Smooth muscle cell (in vitro differentiated cells): ENCODE measurements at regions not wholly inside any gene's neighbourhood (a gene's known extent, or its start where the extent isn't known, plus 50 kb on each side); places are given as distances from the start of the nearest gene placed in this dataset.

ENCODE experiments used
- DNase-seq: peaks from one replicate; lab custom pipeline; 2025; ENCODE audit not compliant: unreplicated experiment; lab: John Stamatoyannopoulos, UW
- H2AFZ ChIP-seq: fragments of 200-600 bp; sonication (generic); 2 replicates; pipeline ENCODE4 v1.6.0; 2016; ENCODE audit warnings: antibody characterized with exemption, low read depth, mild to moderate bottlenecking
- H3F3A ChIP-seq: fragments of 200-600 bp; sonication (generic); 2 replicates; pipeline ENCODE4 v1.6.0; 2017; ENCODE audit warnings: antibody characterized with exemption, low read depth
- H3K27ac ChIP-seq: fragments of 200-600 bp; sonication (generic); 2 replicates; pipeline ENCODE4 v1.5.1; 2016; ENCODE audit warnings: low read depth, mild to moderate bottlenecking
- H3K27me3 ChIP-seq: fragments of 200-600 bp; sonication (generic); 2 replicates; pipeline ENCODE4 v1.6.1; 2016; ENCODE audit warnings: low read depth, mild to moderate bottlenecking
- H3K36me3 ChIP-seq: fragments of 200-600 bp; sonication (generic); 2 replicates; pipeline ENCODE4 v1.5.1; 2016; ENCODE audit warnings: low read depth
- H3K4me1 ChIP-seq: fragments of 200-600 bp; sonication (generic); 2 replicates; pipeline ENCODE4 v1.5.1; 2016; ENCODE audit warnings: low read depth
- H3K4me2 ChIP-seq: fragments of 200-600 bp; sonication (generic); 2 replicates; pipeline ENCODE4 v1.6.0; 2016; ENCODE audit warnings: mild to moderate bottlenecking
- H3K4me3 ChIP-seq: fragments of 200-600 bp; sonication (generic); 2 replicates; pipeline ENCODE4 v1.5.1; 2016; ENCODE audit warnings: mild to moderate bottlenecking
- H3K79me2 ChIP-seq: fragments of 200-600 bp; sonication (generic); 2 replicates; pipeline ENCODE4 v1.6.0; 2016; ENCODE audit warnings: low read depth, mild to moderate bottlenecking
- H3K9ac ChIP-seq: fragments of 200-600 bp; sonication (generic); 2 replicates; pipeline ENCODE4 v1.6.0; 2016; ENCODE audit warnings: low read depth
- H3K9me3 ChIP-seq: fragments of 200-600 bp; sonication (generic); replicated peaks from 2 replicates; pipeline ENCODE4 v1.5.1; 2016; ENCODE audit warnings: low read depth
- H4K20me1 ChIP-seq: fragments of 200-600 bp; sonication (generic); 2 replicates; pipeline ENCODE4 v1.6.0; 2016; ENCODE audit warnings: low read depth
- WGBS: methylation state at CpG from one replicate; pipeline ENCODE4 v1.1.7; 2016; ENCODE audit warnings: low lambda C conversion rate; 5-methylcytosine and 5-hydroxymethylcytosine counted together
- TF ChIP-seq, protein P1 (sequence below): fragments of 200-600 bp; sonication (generic); IDR thresholded peaks from 2 replicates; pipeline ENCODE4 v1.5.1; 2017; ENCODE audit warnings: borderline replicate concordance, mild to moderate bottlenecking, antibody characterized with exemption; ENCODE audit not compliant: insufficient read depth, poor library complexity, severe bottlenecking

DNA sequence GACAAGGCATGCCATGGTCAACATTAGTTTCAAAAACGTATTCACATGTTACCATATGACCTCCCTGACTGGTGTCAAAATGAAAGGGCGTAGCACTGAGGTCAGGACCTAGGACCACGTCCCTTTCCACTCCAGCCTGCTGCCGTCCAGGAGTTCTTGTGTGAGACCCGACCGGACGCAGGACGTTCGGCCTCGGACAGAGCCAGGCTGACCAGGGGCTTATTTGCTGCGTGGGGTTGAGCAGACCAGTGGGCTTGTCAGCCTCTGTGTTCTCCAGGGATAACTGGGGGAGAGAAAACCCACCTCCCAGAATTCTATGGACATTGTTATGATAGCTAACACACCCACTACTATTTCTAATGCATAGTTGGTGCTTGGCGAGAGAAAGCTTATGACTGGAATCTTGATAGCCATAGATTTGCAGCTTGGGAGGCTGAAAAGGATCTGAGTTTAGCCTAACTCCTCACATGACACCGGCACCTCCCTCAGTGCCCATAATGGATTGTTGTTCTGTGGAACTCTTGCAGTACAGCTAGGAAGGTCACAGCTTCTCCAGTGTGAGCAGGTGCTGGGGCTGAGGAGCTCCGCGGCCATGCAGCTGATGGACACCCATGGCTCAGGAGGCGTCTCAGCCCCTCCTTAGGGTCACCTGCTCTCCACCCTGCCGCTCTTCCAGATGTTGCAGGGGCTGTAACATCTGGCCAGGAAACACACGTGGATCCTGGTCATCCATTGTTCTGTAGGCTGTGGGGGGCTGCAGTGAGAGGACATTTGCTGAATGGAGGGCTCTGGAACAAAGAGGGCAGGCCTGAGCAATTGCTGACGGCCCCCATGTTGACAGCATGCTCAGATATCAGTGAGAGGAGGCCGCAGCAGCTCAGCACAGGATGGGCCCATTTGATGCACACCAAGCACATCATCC lies 368.4 kb downstream of the IRX2 start:
- Histone ChIP-seq H3K9ac (no peak overlapping the region), H3K4me3 (no peak overlapping the region), H3K36me3 (no peaks in the 10 kb centered on the region), H3K79me2 (no peaks in the 10 kb centered on the region), H3K9me3 (no peaks in the 10 kb centered on the region), H3K27me3 (no peaks in the 10 kb centered on the region), H4K20me1 (no peaks in the 10 kb centered on the region), H3K4me2 (no peak overlapping the region), H3K4me1 (no peaks in the 10 kb centered on the region), H2AFZ (no peak overlapping the region), H3F3A (no peaks in the 10 kb centered on the region), H3K27ac (no peak overlapping the region)
- TF ChIP-seq, protein P1, sequence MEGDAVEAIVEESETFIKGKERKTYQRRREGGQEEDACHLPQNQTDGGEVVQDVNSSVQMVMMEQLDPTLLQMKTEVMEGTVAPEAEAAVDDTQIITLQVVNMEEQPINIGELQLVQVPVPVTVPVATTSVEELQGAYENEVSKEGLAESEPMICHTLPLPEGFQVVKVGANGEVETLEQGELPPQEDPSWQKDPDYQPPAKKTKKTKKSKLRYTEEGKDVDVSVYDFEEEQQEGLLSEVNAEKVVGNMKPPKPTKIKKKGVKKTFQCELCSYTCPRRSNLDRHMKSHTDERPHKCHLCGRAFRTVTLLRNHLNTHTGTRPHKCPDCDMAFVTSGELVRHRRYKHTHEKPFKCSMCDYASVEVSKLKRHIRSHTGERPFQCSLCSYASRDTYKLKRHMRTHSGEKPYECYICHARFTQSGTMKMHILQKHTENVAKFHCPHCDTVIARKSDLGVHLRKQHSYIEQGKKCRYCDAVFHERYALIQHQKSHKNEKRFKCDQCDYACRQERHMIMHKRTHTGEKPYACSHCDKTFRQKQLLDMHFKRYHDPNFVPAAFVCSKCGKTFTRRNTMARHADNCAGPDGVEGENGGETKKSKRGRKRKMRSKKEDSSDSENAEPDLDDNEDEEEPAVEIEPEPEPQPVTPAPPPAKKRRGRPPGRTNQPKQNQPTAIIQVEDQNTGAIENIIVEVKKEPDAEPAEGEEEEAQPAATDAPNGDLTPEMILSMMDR: no peak
- no peak for DNase-seq
- WGBS: 83% methylated on average over 20 of the region's 20 CpGs

DNA sequence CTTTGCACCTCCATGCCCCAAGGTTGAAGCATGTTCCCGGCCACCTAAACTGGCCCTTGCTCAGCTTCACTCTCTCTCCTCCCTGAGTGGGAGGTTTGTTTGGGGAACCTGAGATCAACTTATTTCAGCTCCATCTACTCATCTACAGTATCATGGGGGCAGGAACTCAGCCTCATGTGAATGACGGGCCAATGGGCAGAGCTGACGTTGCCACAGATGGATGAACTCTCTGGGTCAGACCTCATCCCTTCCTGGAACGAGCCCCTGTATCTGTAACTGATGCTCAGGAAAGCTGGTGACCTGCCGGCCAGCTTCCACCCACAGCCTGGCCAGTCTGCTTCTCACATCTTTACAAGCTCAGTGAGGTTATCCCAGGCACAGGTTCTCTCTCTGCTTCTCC lies 369.6 kb downstream of the IRX2 start:
- no peaks in the 10 kb centered on the region for H4K20me1 ChIP-seq
- no peak overlapping the region for H3K27ac ChIP-seq
- TF ChIP-seq, protein P1: no peak
- H3K9me3 ChIP-seq: no peaks in the 10 kb centered on the region
- no peaks in the 10 kb centered on the region for H3K27me3 ChIP-seq
- H3K4me1 ChIP-seq: no peaks in the 10 kb centered on the region
- H3K4me2 ChIP-seq: no peak overlapping the region
- H3K4me3 ChIP-seq: no peak overlapping the region
- WGBS: 89% methylated on average over 5 of the region's 5 CpGs
- H3K36me3 ChIP-seq: no peaks in the 10 kb centered on the region
- no peaks in the 10 kb centered on the region for H3F3A ChIP-seq
- no peaks in the 10 kb centered on the region for H3K79me2 ChIP-seq
- no peak overlapping the region for H2AFZ ChIP-seq
- no peak overlapping the region for H3K9ac ChIP-seq
- DNase-seq: no peak

DNA sequence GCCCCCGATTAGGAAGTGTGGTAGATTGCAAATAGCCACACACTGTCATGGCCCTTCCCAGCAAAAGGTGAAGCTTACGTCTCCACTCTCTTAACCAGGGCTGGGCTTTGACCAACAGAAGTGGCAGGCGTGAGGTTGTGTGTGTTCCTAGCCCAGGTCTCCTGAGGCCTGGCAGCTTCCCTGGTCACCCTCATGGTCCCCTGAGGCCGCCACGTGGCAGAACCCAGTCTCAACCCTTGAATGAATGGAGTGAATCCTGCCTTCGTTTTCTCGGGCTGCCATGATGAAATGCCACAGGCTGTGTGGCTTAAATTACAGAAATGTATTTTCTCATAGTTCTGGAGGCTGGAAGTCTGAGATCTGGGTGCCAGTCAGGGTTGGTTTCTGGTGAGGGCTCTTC lies 370.4 kb downstream of the IRX2 start:
- 88% methylated on average over 7 of the region's 7 CpGs for WGBS
- TF ChIP-seq, protein P1: no peak
- Histone ChIP-seq H3K79me2 (no peaks in the 10 kb centered on the region), H3K4me3 (no peak overlapping the region), H2AFZ (no peak overlapping the region), H3K4me2 (no peak overlapping the region), H3K9ac (no peak overlapping the region), H3K4me1 (no peaks in the 10 kb centered on the region), H3K36me3 (no peaks in the 10 kb centered on the region), H4K20me1 (no peaks in the 10 kb centered on the region), H3K27me3 (no peaks in the 10 kb centered on the region), H3K9me3 (no peaks in the 10 kb centered on the region), H3K27ac (no peak overlapping the region), H3F3A (no peaks in the 10 kb centered on the region)
- no peak for DNase-seq

DNA sequence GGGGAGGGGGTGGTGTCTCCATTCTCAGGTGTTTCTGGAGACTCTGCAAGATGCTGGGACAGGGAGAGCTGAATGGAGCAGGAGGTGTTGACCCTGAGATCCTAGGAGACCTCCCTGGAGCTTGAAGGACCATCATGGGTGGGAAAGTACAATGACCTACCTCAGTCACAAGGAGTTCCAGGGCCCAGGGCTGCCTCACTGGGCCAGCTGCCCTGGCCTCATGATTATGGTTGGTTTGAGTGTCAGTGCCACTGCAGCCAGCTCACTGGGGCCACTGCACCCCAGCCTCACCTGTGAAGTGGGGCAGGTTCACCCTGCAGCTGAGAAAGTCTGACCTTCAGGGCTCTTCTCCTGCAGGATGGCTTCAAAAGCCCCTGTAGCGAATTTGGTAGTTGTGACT lies 372.5 kb downstream of the IRX2 start:
- H3K9me3 ChIP-seq: no peaks in the 10 kb centered on the region
- H3K27me3 ChIP-seq: no peaks in the 10 kb centered on the region
- no peak overlapping the region for H3K9ac ChIP-seq
- no peak overlapping the region for H3K27ac ChIP-seq
- H4K20me1 ChIP-seq: no peaks in the 10 kb centered on the region
- H3F3A ChIP-seq: no peaks in the 10 kb centered on the region
- H3K4me3 ChIP-seq: no peak overlapping the region
- DNase-seq: no peak
- TF ChIP-seq, protein P1: no peak
- H3K79me2 ChIP-seq: no peaks in the 10 kb centered on the region
- H3K4me2 ChIP-seq: no peak overlapping the region
- H2AFZ ChIP-seq: no peak overlapping the region
- no peaks in the 10 kb centered on the region for H3K4me1 ChIP-seq
- WGBS: 52% methylated on average over 1 of the region's 1 CpG
- no peaks in the 10 kb centered on the region for H3K36me3 ChIP-seq
